WERI-Rb-1 (cell line): ENCODE measurements at regions not wholly inside any gene's neighbourhood (a gene's known extent, or its start where the extent isn't known, plus 50 kb on each side); places are given as distances from the start of the nearest gene placed in this dataset.
A peak's percentile ranks its signal among the peaks of the same experiment; 100 is the strongest.
"Not testable (repeated sequence)": the region's sequence is repeated elsewhere in the genome, so short reads cannot be mapped to it uniquely, and the experiment has no call there.

Source experiments
- DNase-seq: peaks from one replicate; pipeline ENCODE4 v3.0.0-alpha.2; 2020
- H3K27ac ChIP-seq: fragments of 250-450 bp; sonication (Bioruptor Pico); 2 replicates; pipeline ENCODE4 v1.5.1; 2020; ENCODE audit warnings: mild to moderate bottlenecking, moderate library complexity
- H3K27me3 ChIP-seq: fragments of 250-450 bp; sonication (Bioruptor Pico); 2 replicates; pipeline ENCODE4 v1.5.1; 2021; ENCODE audit warnings: mild to moderate bottlenecking, low read depth, moderate library complexity; ENCODE audit not compliant: insufficient read depth, severe bottlenecking
- H3K36me3 ChIP-seq: fragments of 250-450 bp; sonication (Bioruptor Pico); 2 replicates; pipeline ENCODE4 v1.5.1; 2020; ENCODE audit warnings: mild to moderate bottlenecking, moderate library complexity
- H3K4me3 ChIP-seq: 2 replicates; pipeline ENCODE4 v1.5.1; 2011; ENCODE audit warnings: low read depth, mild to moderate bottlenecking, control low read depth, low read length
- H3K9me3 ChIP-seq: fragments of 250-450 bp; sonication (Bioruptor Pico); 2 replicates; pipeline ENCODE4 v1.5.1; 2021; ENCODE audit warnings: mild to moderate bottlenecking, moderate library complexity; ENCODE audit not compliant: severe bottlenecking
- TF ChIP-seq, protein P1 (sequence below): IDR thresholded peaks from 2 replicates; pipeline ENCODE4 v1.5.1; 2011; ENCODE audit warnings: low read depth, mild to moderate bottlenecking, control low read depth, inconsistent platforms, low read length

DNA sequence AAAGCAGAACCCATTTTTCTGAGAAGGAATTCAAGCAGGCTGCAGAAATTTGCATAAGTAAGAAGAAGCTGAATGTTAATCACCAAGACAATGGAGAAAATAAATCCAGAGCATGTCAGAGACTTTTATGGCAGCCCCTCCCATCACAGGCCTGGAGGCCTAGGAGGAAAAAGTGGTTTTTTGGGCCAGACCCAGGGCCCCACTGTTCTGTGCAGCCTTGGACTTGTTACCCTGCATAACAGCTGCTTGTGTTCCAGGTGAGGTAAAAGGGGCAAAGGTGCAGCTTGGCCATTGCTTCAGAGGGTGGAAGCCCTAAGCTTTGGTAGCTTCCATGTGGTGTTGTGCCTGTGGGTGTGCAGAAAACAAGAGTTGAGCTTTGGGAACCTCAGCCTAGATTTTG is 1516.2 kb upstream of the PCDH10 start:
- H3K36me3 ChIP-seq: no peaks in the 10 kb centered on the region
- H3K27ac ChIP-seq: no peak overlapping the region
- H3K9me3 ChIP-seq: peaks cover 3% of the 10 kb centered on the region
- TF ChIP-seq, protein P1, sequence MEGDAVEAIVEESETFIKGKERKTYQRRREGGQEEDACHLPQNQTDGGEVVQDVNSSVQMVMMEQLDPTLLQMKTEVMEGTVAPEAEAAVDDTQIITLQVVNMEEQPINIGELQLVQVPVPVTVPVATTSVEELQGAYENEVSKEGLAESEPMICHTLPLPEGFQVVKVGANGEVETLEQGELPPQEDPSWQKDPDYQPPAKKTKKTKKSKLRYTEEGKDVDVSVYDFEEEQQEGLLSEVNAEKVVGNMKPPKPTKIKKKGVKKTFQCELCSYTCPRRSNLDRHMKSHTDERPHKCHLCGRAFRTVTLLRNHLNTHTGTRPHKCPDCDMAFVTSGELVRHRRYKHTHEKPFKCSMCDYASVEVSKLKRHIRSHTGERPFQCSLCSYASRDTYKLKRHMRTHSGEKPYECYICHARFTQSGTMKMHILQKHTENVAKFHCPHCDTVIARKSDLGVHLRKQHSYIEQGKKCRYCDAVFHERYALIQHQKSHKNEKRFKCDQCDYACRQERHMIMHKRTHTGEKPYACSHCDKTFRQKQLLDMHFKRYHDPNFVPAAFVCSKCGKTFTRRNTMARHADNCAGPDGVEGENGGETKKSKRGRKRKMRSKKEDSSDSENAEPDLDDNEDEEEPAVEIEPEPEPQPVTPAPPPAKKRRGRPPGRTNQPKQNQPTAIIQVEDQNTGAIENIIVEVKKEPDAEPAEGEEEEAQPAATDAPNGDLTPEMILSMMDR: no peak
- H3K27me3 ChIP-seq: no peaks in the 10 kb centered on the region
- DNase-seq: no peak
- no peak overlapping the region for H3K4me3 ChIP-seq

GRCh38 chr4:131635191-131635590 is 1513.9 kb upstream of the PCDH10 start:
- H3K27ac ChIP-seq: no peak overlapping the region
- TF ChIP-seq, protein P1: no peak
- no peak overlapping the region for H3K4me3 ChIP-seq
- peaks cover 3% of the 10 kb centered on the region for H3K9me3 ChIP-seq
- no peaks in the 10 kb centered on the region for H3K36me3 ChIP-seq
- H3K27me3 ChIP-seq: no peaks in the 10 kb centered on the region
- no peak for DNase-seq

- Histone ChIP-seq H3K4me3 (no peak overlapping the region), H3K36me3 (no peaks in the 10 kb centered on the region), H3K9me3 (no peaks in the 10 kb centered on the region), H3K27me3 (no peaks in the 10 kb centered on the region), H3K27ac (no peak overlapping the region)
- TF ChIP-seq, protein P1: no peak
- no peak for DNase-seq
Observed at GRCh38 chr4:131638781-131639180, 1510.3 kb upstream of the PCDH10 start.

DNA sequence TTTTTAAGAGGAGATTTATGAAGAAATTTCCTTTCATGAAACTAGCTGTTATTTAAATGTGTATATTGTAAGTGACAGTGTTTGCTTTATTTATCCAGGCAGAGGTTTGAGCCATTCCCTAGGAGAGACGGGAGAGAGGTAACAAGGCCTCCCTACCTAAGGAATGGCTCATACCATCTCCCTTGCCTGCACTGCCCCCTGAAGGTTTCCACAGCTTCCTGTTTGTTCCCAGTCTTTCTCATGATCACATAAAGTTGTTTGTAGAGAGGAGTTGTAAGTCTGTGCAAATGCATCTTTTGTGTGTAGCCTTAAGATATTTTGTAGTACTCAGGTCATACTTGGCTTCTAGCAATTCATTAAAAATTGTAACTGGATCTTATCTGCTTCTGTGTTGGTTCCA is 1504.5 kb upstream of the PCDH10 start:
- peak; percentile 68 for DNase-seq

GRCh38 chr4:131649227-131649626 is 1499.9 kb upstream of the PCDH10 start:
- Histone ChIP-seq H3K9me3 (no peaks in the 10 kb centered on the region), H3K27ac (no peak overlapping the region), H3K27me3 (no peaks in the 10 kb centered on the region), H3K4me3 (no peak overlapping the region), H3K36me3 (no peaks in the 10 kb centered on the region)
- TF ChIP-seq, protein P1: no peak
- DNase-seq: no peak

More for the DNA sequence above, 1504.5 kb upstream of the PCDH10 start:
- TF ChIP-seq, protein P1: peak; percentile 82
- Histone ChIP-seq H3K36me3 (no peaks in the 10 kb centered on the region), H3K27ac (no peak overlapping the region), H3K4me3 (no peak overlapping the region), H3K27me3 (no peaks in the 10 kb centered on the region), H3K9me3 (no peaks in the 10 kb centered on the region)

GRCh38 chr4:131650951-131651350 is 1498.1 kb upstream of the PCDH10 start:
- TF ChIP-seq, protein P1: no peak
- Histone ChIP-seq H3K9me3 (no peaks in the 10 kb centered on the region), H3K4me3 (no peak overlapping the region), H3K36me3 (no peaks in the 10 kb centered on the region), H3K27ac (no peak overlapping the region), H3K27me3 (no peaks in the 10 kb centered on the region)
- DNase-seq: no peak

- not testable (repeated sequence) for H3K27me3 ChIP-seq, H3K36me3 ChIP-seq, DNase-seq, H3K27ac ChIP-seq, H3K9me3 ChIP-seq, H3K4me3 ChIP-seq
Observed at GRCh38 chr4:131683314-131683713, 1465.8 kb upstream of the PCDH10 start.
